GM21367 (cell line): ENCODE measurements at regions not wholly inside any gene's neighbourhood (a gene's known extent, or its start where the extent isn't known, plus 50 kb on each side); places are given as distances from the start of the nearest gene placed in this dataset.

ENCODE experiments used
- ATAC-seq: cut with Tn5 transposase; IDR thresholded peaks from one replicate; pipeline ENCODE4 v1.9.1; 2021; ENCODE audit not compliant: unreplicated experiment

GRCh38 chr12:97404543-97404942 is 58.1 kb upstream of the RMST start:
- peak; percentile 93 for ATAC-seq

DNA sequence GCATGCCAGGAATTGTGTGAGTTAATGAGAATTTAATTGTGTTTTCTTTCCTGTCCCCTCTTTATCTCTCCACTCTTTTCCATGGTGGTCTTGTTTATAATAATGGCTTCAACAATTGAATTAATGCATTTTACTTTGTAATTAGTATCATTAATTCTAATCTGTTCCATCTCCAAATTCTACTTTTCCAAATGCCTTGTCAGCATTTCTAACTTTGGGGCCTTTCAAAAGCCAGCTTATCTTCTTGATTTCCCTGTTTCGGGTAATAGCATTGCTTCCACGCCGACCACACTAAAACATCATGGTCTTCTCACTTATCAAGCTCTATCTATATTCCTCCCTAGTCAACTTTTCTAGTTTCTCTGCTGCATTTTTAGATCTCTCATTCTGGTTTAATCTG is 54.2 kb upstream of the RMST start:
- no peak for ATAC-seq

- ATAC-seq, result no peak
Measured at GRCh38 chr12:97411341-97411740, 51.3 kb upstream of the RMST start.
